ENCODE measurements at regions not wholly inside any gene's neighbourhood (a gene's known extent, or its start where the extent isn't known, plus 50 kb on each side); places are given as distances from the start of the nearest gene placed in this dataset.

GRCh38 chr13:107209824-107210722 is 642.1 kb upstream of the ARGLU1 start:
- Histone ChIP-seq H3K36me3 (ENCODE audit: control insufficient read depth, insufficient read depth, low read length) (no peaks in the 10 kb centered on the region), H3K4me3 (replicated peaks; ENCODE audit: low read depth, low read length) (no peak overlapping the region), H3K27me3 (replicated peaks; ENCODE audit: control insufficient read depth, insufficient read depth, low read length) (no peaks in the 10 kb centered on the region)
- no peak for DNase-seq (ENCODE audit: extremely low read depth, insufficient read length)
- TF ChIP-seq, protein P1, sequence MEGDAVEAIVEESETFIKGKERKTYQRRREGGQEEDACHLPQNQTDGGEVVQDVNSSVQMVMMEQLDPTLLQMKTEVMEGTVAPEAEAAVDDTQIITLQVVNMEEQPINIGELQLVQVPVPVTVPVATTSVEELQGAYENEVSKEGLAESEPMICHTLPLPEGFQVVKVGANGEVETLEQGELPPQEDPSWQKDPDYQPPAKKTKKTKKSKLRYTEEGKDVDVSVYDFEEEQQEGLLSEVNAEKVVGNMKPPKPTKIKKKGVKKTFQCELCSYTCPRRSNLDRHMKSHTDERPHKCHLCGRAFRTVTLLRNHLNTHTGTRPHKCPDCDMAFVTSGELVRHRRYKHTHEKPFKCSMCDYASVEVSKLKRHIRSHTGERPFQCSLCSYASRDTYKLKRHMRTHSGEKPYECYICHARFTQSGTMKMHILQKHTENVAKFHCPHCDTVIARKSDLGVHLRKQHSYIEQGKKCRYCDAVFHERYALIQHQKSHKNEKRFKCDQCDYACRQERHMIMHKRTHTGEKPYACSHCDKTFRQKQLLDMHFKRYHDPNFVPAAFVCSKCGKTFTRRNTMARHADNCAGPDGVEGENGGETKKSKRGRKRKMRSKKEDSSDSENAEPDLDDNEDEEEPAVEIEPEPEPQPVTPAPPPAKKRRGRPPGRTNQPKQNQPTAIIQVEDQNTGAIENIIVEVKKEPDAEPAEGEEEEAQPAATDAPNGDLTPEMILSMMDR (IDR thresholded peaks at IDR 0.05; ENCODE audit: insufficient read depth, low read length, poor library complexity, severe bottlenecking): no peak

GRCh38 chr13:107208889-107209288 is 641.0 kb upstream of the ARGLU1 start:
- DNase-seq (ENCODE audit: extremely low read depth, insufficient read length): no peak
- TF ChIP-seq, protein P1 (IDR thresholded peaks at IDR 0.05; ENCODE audit: insufficient read depth, low read length, poor library complexity, severe bottlenecking): no peak
- no peaks in the 10 kb centered on the region for H3K36me3 ChIP-seq (ENCODE audit: control insufficient read depth, insufficient read depth, low read length)
- H3K27me3 ChIP-seq (replicated peaks; ENCODE audit: control insufficient read depth, insufficient read depth, low read length): no peaks in the 10 kb centered on the region
- H3K4me3 ChIP-seq (replicated peaks; ENCODE audit: low read depth, low read length): no peak overlapping the region

DNA sequence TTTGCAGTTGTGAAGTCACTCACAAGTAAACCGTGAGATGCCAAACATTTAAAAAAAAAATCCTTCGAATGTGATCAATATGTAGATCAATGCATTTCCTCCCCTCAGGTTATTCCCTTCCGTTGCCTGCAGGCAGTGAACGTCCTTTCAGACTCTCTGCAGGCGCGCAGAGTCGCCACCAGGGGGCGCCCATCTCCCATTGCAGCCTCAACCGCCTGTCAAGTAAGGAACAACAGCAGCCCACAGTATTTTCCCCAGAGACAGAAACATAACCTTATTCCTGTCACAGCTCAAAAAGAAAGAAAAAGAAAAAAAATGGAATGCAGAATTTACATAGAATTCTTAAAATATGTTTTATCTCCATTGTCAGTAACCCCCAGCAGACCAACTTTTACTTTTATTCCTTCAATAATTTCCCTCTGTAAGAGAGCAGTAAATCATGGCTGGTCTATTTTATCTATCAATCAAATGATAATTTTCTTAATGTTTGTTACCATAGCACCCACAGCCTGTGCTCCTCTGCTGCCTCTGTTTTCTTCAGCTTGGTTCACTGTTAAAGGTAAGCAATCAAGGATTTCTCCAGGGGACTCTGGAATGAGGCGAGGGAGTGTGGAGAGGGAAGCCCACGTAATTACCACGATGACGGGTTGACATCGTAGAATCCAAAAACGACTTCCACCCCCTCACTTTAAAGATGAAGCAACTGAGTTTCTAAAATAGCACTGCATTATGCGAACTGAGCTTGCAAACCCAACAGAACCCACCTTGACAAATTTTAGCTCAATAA is 637.6 kb upstream of the ARGLU1 start:
- TF ChIP-seq, protein P1 (IDR thresholded peaks at IDR 0.05; ENCODE audit: insufficient read depth, low read length, poor library complexity, severe bottlenecking): peak; percentile 98
- Histone ChIP-seq H3K4me3 (replicated peaks; ENCODE audit: low read depth, low read length) (no peak overlapping the region), H3K27me3 (replicated peaks; ENCODE audit: control insufficient read depth, insufficient read depth, low read length) (no peaks in the 10 kb centered on the region), H3K36me3 (ENCODE audit: control insufficient read depth, insufficient read depth, low read length) (no peaks in the 10 kb centered on the region)
- DNase-seq (ENCODE audit: extremely low read depth, insufficient read length): no peak

DNA sequence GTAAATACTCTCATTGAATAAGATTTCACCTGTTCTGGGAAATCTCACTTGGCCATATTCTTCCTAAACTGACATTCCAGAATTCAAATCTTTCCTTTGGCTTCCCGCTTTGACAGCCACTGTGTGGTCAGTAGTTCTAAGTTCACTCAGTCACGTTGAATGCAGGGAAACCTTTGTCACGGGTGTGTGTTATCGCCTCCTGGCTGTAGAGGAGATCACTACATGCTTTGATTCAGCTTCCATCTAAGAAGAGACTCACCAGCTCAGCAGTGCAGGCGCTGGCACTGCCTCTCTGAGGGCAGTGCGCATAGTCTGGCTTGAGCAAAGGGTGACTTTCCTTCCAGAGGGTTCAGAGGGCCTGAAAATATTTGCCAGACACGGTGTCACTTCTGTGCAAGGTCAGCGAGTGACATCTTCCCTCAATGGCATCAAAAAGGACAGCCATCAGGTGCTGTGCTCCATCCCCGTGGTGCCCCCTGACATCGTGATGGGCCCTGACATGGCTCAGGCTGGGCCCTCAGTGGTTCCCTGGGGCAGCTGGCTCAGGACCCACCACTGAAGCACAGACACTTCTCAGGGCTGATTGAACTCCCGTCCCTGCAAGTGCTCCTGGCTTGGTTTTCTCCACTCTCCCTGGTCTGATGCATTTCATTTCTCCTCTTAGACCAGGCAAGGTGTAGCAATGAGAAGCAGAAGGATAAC is 635.4 kb upstream of the ARGLU1 start:
- no peak overlapping the region for H3K4me3 ChIP-seq (replicated peaks; ENCODE audit: low read depth, low read length)
- no peaks in the 10 kb centered on the region for H3K27me3 ChIP-seq (replicated peaks; ENCODE audit: control insufficient read depth, insufficient read depth, low read length)
- DNase-seq (ENCODE audit: extremely low read depth, insufficient read length): no peak
- no peaks in the 10 kb centered on the region for H3K36me3 ChIP-seq (ENCODE audit: control insufficient read depth, insufficient read depth, low read length)
- TF ChIP-seq, protein P1 (IDR thresholded peaks at IDR 0.05; ENCODE audit: insufficient read depth, low read length, poor library complexity, severe bottlenecking): peak; percentile 31

DNA sequence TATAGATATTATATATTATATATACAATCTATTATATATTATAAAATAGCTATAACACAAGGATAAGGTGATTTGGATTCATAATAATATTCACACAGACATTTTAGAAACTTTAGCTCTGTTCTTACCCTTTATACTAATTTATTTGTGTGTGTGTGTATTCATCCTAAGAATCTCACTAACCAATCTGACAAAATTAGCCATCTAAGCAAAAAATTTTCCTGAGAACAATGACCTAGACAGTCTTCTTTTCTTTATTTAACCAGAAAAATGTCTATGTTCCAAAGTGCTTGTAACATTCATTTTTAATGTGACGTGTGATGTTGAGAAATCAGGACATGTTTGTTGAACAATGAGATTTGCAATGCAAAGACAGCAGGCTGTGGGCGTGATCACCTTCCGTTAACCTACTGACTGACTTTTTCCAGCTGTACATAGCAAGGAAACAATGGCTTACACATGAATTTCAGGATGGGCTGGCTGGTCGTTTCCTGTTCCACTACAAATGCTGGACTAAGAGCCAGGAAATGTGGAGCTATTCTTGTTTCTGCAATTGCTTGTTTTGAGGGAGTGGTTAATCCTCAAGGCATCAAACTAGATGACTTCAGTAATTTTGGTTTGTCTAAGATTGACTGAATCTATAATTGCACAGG is 634.6 kb upstream of the ARGLU1 start:
- no peak for DNase-seq (ENCODE audit: extremely low read depth, insufficient read length)
- no peak overlapping the region for H3K4me3 ChIP-seq (replicated peaks; ENCODE audit: low read depth, low read length)
- no peaks in the 10 kb centered on the region for H3K36me3 ChIP-seq (ENCODE audit: control insufficient read depth, insufficient read depth, low read length)
- H3K27me3 ChIP-seq (replicated peaks; ENCODE audit: control insufficient read depth, insufficient read depth, low read length): no peaks in the 10 kb centered on the region
- TF ChIP-seq, protein P1 (IDR thresholded peaks at IDR 0.05; ENCODE audit: insufficient read depth, low read length, poor library complexity, severe bottlenecking): no peak
